ENCODE measurements at regions not wholly inside any gene's neighbourhood (a gene's known extent, or its start where the extent isn't known, plus 50 kb on each side); places are given as distances from the start of the nearest gene placed in this dataset.
"Not testable (repeated sequence)": the region's sequence is repeated elsewhere in the genome, so short reads cannot be mapped to it uniquely, and the experiment has no call there.

DNA sequence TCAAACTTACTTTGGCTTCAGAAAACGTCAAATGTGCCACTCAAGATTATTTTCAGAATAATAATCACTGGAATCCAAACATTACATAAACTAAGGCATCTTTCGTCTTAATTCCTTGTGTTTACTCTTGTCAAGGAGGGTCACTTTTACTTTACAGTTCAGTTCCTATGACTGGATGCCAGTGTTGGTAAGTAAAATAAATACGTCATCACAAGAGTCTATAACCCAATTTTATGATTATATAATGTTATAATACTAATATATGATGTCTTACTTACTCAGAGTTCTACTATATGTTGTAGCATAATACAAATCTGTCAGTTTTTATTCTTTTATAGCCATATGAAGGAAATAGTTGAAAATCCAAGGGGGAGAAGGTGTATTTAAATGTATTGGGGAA lies 123.8 kb downstream of the GPR85 start:
- peaks cover 2% of the 10 kb centered on the region for H3K27me3 Mint-ChIP-seq
- H3K4me1 Mint-ChIP-seq, result no peaks in the 10 kb centered on the region
- ATAC-seq (ENCODE audit: low read depth) (no peak), DNase-seq (ENCODE audit: low spot score in 2 of 2) (no peak)
- no peak overlapping the region for H3K27ac Mint-ChIP-seq
- no peaks in the 10 kb centered on the region for H3K36me3 Mint-ChIP-seq
- H3K4me3 Mint-ChIP-seq, result no peak overlapping the region
- H3K9me3 Mint-ChIP-seq, result no peaks in the 10 kb centered on the region

DNA sequence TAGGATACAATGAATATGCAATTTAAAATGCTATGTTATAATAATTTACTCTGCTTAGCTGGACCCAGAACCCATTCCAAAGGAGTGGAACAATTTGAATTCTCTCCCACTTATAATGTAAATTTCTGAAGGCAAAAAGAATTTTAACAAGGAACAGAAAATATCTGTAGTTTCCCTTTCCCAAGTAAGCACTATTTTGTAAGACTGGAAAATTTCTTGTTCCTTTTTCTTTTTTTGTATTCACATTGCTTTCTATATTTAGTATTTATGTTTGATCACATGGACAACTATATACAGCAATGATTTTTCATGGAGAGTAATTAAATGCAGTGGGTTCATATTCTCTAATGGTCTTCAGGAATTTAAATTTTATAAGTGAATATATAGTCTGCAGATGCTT lies 127.4 kb downstream of the GPR85 start:
- no peaks in the 10 kb centered on the region for H3K4me1 Mint-ChIP-seq
- DNase-seq (ENCODE audit: low spot score in 2 of 2) (no peak), ATAC-seq (ENCODE audit: low read depth) (no peak)
- no peak overlapping the region for H3K27ac Mint-ChIP-seq
- H3K9me3 Mint-ChIP-seq, result no peaks in the 10 kb centered on the region
- no peak overlapping the region for H3K4me3 Mint-ChIP-seq
- H3K36me3 Mint-ChIP-seq, result no peaks in the 10 kb centered on the region
- H3K27me3 Mint-ChIP-seq, result peaks cover 2% of the 10 kb centered on the region

DNA sequence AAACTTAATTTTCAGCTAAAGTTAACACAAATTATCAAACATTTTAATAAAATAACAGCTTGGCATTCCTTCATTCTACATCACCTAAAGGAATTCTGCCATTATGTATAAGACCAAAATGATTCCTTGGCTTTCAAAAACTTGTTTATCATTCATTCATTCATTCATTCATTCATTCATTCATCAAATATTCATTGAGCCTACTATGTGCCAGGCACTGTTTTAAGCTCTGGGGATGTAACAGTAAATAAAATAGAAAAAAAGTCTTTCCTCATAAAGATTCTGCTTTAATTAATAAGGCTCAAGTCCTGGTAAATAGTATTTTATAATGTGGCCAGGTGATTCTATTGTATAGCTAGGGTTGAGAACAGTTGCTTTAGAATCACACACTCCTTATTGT lies 127.9 kb downstream of the GPR85 start:
- Mint-ChIP-seq H3K27me3 (peaks cover 2% of the 10 kb centered on the region), H3K4me3 (no peak overlapping the region), H3K27ac (no peak overlapping the region), H3K4me1 (no peaks in the 10 kb centered on the region), H3K9me3 (no peaks in the 10 kb centered on the region), H3K36me3 (no peaks in the 10 kb centered on the region)
- ATAC-seq (ENCODE audit: low read depth) (no peak), DNase-seq (ENCODE audit: low spot score in 2 of 2) (no peak)

DNA sequence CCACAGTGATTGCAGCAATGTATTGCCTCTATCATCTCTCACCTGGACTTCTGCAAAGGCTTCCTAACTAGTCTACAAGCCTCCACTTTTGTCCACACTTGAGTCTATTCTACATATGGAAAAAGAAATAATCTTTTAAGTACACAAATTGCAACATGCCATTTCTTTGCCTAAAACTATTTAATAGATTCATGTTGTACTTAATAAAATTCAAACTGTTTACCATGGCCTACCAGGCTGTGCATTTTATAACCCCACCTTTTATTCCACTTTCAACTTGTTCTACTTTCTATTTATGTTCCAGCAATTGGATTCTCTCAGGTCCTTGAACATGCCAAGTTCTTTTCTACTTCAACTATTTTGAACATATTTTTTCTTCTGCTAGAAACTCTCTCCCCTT lies 128.7 kb downstream of the GPR85 start:
- H3K4me3 Mint-ChIP-seq, result no peak overlapping the region

DNA sequence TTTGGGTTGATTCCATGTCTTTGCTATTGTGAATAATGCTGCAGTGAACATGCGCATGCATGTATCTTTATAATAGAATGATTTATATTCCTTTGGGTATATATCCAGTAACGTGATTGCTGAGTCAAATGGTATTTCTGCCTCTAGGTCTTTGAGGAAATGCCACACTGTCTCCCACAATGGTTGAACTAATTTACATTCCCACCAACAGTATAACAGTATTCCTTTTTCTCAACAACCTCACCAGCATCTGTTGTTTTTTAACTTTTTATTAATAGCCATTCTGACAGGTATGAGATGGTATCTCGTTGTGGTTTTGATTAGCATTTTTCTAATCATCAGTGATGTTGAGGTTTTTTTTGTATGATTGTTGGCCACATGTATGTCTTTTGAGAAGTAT lies 133.6 kb downstream of the GPR85 start:
- not testable (repeated sequence) for H3K4me1 Mint-ChIP-seq; ATAC-seq (ENCODE audit: low read depth); H3K4me3 Mint-ChIP-seq; H3K27ac Mint-ChIP-seq; DNase-seq (ENCODE audit: low spot score in 2 of 2); H3K9me3 Mint-ChIP-seq; H3K36me3 Mint-ChIP-seq; H3K27me3 Mint-ChIP-seq

More for the DNA sequence above, 128.7 kb downstream of the GPR85 start:
- Mint-ChIP-seq H3K27me3 (peaks cover 2% of the 10 kb centered on the region), H3K4me1 (no peaks in the 10 kb centered on the region), H3K36me3 (no peaks in the 10 kb centered on the region), H3K27ac (no peak overlapping the region), H3K9me3 (no peaks in the 10 kb centered on the region)
- DNase-seq (ENCODE audit: low spot score in 2 of 2) (no peak), ATAC-seq (ENCODE audit: low read depth) (no peak)

DNA sequence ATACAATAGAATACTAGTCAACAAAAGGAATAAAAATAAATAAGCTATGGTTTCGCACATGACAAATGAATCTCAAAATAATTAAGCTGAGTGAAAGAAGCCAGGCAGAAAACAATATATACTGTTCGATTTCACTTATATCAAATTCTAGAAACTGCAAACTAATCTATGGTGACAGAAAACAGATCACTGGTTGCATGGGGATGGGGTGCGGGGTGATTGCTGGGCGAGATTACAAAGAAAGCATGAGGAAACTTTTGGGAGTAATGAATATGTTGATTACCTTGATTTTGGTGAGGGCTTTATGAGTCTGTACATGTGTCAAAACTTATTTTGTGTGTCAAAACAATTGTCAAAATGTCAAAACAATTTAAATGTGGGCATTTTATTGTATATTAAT lies 135.6 kb downstream of the GPR85 start:
- Mint-ChIP-seq H3K4me3 (no peak overlapping the region), H3K4me1 (no peaks in the 10 kb centered on the region), H3K36me3 (no peaks in the 10 kb centered on the region), H3K9me3 (no peaks in the 10 kb centered on the region), H3K27me3 (peaks cover 3% of the 10 kb centered on the region), H3K27ac (no peak overlapping the region)
- no peak for ATAC-seq (ENCODE audit: low read depth)
- DNase-seq (ENCODE audit: low spot score in 2 of 2), result no peak

DNA sequence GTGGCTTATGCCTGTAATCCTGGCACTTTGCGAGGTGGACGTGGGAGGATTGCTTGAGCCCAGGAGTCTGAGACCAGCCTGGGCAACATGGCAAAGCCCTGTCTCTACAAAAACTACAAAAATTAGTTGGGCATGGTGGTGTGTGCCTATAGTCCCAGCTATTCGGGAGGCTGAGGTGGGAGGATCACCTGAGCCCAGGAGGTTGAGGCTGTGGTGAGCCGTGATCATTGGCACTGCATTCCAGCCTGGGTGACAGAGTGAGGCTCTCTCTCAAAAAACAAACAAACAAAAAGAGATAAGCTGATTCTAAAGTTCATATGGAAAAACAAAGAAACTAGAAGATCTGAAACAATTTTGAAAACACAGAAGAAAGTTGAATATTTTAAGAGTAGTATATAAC lies 136.9 kb downstream of the GPR85 start:
- H3K4me3 Mint-ChIP-seq; ATAC-seq (ENCODE audit: low read depth); DNase-seq (ENCODE audit: low spot score in 2 of 2); H3K27ac Mint-ChIP-seq; H3K36me3 Mint-ChIP-seq; H3K9me3 Mint-ChIP-seq; H3K4me1 Mint-ChIP-seq; H3K27me3 Mint-ChIP-seq: not testable (repeated sequence)

DNA sequence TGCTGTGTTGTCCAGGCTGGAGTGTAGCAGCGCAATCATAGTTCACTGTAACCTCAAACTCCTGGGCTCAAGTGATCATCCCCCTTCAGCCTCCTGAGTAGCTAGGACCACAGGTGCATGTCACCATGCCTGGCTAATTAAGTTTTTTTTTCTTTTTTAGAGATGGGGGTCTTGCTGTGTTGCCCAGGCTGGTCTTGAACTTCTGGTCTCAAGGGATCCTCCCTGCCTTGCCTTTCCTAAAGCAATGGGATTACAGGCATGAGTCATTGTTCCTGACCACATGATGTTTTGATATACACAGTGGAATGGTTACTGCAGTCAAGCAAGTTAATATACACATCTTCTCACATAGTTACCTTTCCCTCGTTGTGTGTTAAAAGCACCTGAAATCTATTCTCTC lies 140.3 kb downstream of the GPR85 start:
- no peak overlapping the region for H3K4me3 Mint-ChIP-seq
- H3K27ac Mint-ChIP-seq, result no peak overlapping the region
- no peak for ATAC-seq (ENCODE audit: low read depth)
- H3K36me3 Mint-ChIP-seq, result no peaks in the 10 kb centered on the region
- no peak for DNase-seq (ENCODE audit: low spot score in 2 of 2)
- H3K27me3 Mint-ChIP-seq, result peaks cover 3% of the 10 kb centered on the region
- no peaks in the 10 kb centered on the region for H3K9me3 Mint-ChIP-seq
- H3K4me1 Mint-ChIP-seq, result no peaks in the 10 kb centered on the region

DNA sequence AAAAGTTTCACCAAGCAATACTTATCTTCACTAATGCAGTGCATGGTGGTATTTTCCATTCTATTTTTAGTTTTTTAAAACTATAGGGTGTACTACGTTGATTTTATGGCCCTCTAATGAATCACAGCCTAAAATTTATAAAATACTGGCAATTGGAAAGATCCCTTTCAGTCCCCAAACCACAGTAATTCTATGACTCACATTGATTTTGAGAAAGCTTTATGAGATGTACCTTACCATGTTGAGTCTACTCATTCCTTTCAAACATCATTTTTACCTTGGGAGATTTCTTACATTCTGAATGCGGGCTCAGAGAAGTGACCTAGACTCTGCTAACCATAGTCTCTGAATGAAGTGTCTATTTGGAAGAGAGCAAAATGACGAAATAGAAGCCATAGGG lies 141.6 kb downstream of the GPR85 start:
- Mint-ChIP-seq H3K27ac (no peak overlapping the region), H3K9me3 (no peaks in the 10 kb centered on the region), H3K36me3 (no peaks in the 10 kb centered on the region), H3K4me1 (peaks cover 10% of the 10 kb centered on the region), H3K27me3 (no peaks in the 10 kb centered on the region), H3K4me3 (no peak overlapping the region)
- ATAC-seq (ENCODE audit: low read depth) (no peak), DNase-seq (ENCODE audit: low spot score in 2 of 2) (no peak)

DNA sequence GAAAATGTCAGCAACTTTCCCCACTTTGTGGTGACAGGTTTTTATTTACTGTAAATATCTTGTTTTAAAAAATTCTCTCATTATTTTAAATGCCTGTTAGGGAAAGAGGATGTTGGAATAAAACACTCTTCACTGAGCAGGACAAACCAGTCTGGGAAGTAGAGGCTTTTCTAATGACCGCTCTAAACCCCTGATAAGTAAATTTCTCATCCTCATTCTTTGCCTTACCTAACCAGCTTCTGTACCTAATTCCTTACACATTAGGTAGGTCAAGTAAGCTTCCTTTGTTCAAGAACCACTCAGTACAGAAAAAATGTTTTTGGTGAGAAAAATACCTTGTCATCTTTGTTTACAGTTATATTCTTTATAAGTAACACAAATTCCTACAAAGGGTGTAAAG lies 143.6 kb downstream of the GPR85 start:
- DNase-seq (ENCODE audit: low spot score in 2 of 2) (no peak), ATAC-seq (ENCODE audit: low read depth) (no peak)
- H3K27ac Mint-ChIP-seq, result no peak overlapping the region
- H3K9me3 Mint-ChIP-seq, result no peaks in the 10 kb centered on the region
- H3K27me3 Mint-ChIP-seq, result no peaks in the 10 kb centered on the region
- H3K4me3 Mint-ChIP-seq, result no peak overlapping the region
- H3K36me3 Mint-ChIP-seq, result no peaks in the 10 kb centered on the region
- peaks cover 14% of the 10 kb centered on the region for H3K4me1 Mint-ChIP-seq

DNA sequence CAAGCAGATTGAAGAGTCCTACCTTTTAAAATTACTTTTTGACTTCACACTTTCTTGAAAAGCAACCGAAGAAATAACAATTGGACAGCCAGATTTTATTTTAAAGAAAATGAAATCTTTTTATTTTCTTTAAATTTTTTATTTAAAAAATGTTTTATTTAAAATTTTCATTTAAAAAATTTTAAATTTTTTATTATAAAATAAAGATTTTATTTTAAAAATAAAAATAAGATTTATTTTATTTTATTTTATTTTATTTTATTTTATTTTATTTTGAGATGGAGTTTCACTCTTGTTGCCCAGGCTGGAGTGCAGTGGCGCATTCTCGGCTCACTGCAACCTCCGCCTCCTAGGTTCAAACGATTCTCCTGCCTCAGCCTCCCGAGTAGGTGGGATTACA lies 144.5 kb downstream of the GPR85 start:
- peaks cover 15% of the 10 kb centered on the region for H3K4me1 Mint-ChIP-seq
- H3K9me3 Mint-ChIP-seq; H3K27ac Mint-ChIP-seq; DNase-seq (ENCODE audit: low spot score in 2 of 2); H3K4me3 Mint-ChIP-seq; ATAC-seq (ENCODE audit: low read depth); H3K36me3 Mint-ChIP-seq; H3K27me3 Mint-ChIP-seq: not testable (repeated sequence)

DNA sequence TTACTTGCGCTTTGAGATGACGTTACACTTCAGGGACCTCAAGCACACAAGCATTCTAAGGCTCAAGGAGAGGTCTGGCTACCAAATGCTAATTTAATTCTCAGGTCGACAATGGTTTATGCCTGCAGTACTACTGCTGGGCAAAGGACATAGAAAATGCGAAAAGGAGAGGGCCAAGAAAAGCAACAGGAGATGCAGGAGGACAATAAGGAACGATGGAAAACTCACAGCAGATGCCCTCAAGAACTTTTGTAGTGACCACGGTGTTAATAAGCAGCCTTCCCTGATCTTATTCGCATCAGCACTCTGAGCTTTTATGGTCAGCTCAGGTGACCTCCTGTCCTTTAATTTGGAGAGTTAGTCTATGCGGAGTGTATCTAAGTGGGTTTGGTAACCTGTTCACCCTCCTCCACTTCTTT lies 146.3 kb downstream of the GPR85 start:
- Mint-ChIP-seq H3K27ac (peak overlapping the region; percentile 96), H3K27me3 (no peaks in the 10 kb centered on the region), H3K4me1 (peaks cover 25% of the 10 kb centered on the region), H3K36me3 (peaks cover 2% of the 10 kb centered on the region), H3K4me3 (peak overlapping the region; percentile 95), H3K9me3 (no peaks in the 10 kb centered on the region)
- DNase-seq (ENCODE audit: low spot score in 2 of 2), result no peak
- no peak for ATAC-seq (ENCODE audit: low read depth)

DNA sequence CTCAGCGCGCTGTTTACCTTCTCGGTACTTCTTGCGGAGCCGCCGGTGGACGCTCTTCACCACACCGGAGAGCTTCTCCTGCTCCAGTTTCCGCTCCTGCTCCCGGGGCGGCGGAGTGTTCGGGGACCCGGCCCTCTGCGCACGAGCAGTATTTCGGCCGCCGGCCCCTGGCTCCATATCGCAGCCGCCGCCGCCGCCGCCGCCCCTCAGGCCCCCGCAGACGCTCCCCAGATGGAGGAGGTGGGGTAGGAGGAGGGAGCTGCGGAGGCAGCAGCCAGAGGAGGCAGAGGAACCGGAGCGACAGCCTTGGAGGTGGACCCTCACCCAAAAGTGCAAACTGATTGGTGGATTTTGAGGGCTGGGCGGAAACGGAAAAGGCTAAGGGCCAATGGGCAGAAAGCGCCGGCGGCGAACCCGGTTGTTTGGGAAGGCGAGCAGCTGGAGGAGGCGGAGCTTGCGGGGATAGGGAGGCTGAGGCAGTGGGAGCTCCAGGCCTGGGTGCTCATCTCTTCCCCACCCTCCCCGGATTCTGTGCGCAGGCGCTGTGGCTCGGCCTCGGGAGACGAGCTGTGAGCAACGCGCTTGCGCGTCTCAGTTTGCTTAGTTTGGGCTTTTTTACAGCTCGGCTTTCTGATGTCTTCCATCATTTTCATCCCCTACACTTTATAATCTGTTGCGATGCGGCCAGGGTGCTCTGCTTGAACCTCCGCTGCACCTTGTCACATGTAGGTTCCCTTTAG lies 146.9 kb downstream of the GPR85 start:
- ATAC-seq (ENCODE audit: low read depth) (peak; percentile 92), DNase-seq (ENCODE audit: low spot score in 2 of 2) (peak; percentile 90 to 94)
- Mint-ChIP-seq H3K4me3 (peak overlapping the region; percentile 95), H3K9me3 (no peaks in the 10 kb centered on the region), H3K4me1 (peaks cover 28% of the 10 kb centered on the region), H3K36me3 (peaks cover 2% of the 10 kb centered on the region), H3K27me3 (no peaks in the 10 kb centered on the region), H3K27ac (peak overlapping the region; percentile 96)

DNA sequence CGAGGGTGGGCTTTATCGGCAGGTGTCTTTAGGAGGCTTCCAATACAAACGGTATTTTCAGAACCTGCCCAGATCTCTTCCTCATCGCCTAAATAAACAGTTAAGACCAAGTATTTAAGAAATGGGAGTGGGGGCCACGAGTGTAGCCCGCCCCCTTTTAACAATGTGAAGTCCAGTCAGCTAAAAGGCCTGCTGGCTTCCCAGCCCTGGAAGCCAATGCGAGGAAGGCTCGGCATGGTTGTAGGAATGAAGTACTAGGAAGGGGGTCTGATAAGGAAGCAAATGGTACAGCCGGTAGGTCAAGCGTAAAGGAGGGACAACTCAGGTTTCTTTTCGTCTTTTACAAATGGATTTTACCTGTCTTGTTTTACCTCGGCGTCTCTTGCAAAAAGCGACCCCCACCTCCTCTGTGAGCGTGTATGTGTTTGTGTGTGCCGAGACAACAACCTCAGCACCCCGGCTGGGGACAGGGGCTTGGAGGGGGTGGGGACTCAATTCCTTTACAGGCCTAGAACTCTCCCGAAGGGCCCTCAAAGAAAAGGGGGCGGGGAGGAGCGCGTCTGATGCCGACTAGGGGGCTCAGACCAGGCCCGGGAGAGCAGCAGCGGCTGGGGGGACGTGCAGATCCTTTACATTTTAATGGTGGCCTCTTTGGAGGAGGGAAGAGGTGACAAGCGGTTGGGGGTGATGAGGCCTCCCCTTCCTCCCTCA lies 147.6 kb downstream of the GPR85 start:
- peak overlapping the region; percentile 96 for H3K27ac Mint-ChIP-seq
- peaks cover 33% of the 10 kb centered on the region for H3K4me1 Mint-ChIP-seq
- H3K36me3 Mint-ChIP-seq, result peaks cover 7% of the 10 kb centered on the region
- peak overlapping the region; percentile 95 for H3K4me3 Mint-ChIP-seq
- peak; percentile 4 to 19 for DNase-seq (ENCODE audit: low spot score in 2 of 2)
- no peaks in the 10 kb centered on the region for H3K9me3 Mint-ChIP-seq
- peak; percentile 3 for ATAC-seq (ENCODE audit: low read depth)
- no peaks in the 10 kb centered on the region for H3K27me3 Mint-ChIP-seq
